GM19035 (cell line): ENCODE measurements at regions not wholly inside any gene's neighbourhood (a gene's known extent, or its start where the extent isn't known, plus 50 kb on each side); places are given as distances from the start of the nearest gene placed in this dataset.

ENCODE experiments used
- ATAC-seq: cut with Tn5 transposase; IDR thresholded peaks from one replicate; pipeline ENCODE4 v1.9.1; 2021; ENCODE audit not compliant: unreplicated experiment

DNA sequence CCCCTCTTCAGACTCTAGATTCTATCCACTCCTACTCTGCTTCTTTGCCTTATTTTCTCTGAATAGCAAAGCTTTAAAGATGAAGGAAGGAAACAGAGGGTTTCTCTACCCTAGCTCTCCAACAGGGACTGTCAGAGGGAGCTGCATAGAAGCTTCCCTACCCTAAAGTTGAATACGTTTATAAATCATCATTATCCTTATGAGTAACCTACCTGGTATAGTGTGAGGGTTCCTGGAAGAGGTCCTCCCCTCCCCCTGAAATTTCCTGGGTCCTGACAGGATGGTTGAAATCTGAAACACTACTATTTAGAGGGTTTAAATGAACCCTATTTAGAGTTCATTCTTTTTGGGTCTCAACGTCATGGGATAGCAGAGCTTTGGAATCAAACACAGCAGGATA lies 187.0 kb upstream of the RBPJ start:
- ATAC-seq, result no peak

DNA sequence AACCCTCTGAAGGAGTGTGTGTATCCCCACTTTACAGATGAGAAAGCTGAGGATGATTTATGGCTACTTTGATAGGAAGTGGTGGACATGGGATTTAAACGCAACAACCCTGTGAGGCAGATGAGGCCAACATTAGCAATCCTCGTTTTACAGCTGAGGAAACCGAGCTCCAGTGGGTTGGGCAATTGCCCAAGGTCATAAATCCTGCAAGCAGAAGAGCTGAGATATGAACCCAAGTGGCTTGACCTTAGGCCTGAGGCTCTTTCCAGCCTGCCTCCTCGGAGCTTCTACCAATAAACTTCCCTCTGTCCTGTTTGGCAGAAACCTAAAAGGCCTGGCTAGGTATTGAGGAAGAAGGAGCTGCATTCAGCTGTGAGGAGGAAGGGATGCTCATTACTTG lies 185.5 kb upstream of the RBPJ start:
- ATAC-seq, result no peak

DNA sequence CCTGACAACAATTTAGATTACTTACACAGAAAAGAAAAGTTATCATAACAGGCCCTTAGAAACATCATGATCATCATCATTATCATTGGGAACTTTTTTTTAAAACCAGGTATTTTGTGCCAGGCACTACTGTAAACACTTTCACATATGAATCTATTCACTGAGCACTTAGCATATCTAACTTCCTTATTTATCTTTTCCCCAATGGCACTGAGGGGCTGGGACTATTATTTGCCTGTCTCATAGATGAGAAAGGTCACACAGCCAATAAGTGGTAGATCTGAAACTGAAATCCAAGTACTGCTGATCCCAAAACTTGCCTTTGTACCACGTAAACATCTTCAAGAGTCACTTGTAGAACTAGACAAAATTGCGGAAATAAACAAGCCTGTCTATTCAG lies 184.2 kb upstream of the RBPJ start:
- ATAC-seq, result no peak

DNA sequence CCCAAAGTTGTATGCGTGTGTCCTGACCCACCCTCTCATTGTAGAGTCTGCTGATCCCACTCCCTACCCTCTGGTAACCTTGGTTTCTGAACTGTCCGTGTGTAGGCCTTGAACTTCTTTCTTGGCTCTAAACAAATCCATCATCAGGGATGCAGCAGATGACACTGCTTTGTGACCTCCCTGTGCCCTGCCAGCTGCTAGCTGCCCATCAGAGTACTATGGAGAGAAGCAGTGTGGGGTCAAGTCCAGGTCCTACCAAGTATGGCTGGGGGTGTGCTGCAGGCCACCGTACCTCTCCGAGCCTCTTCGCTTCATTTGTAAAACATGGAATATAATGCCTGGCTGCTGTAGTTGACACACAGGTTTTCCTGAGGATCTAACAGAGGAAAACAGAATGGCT lies 183.5 kb upstream of the RBPJ start:
- ATAC-seq, result no peak

DNA sequence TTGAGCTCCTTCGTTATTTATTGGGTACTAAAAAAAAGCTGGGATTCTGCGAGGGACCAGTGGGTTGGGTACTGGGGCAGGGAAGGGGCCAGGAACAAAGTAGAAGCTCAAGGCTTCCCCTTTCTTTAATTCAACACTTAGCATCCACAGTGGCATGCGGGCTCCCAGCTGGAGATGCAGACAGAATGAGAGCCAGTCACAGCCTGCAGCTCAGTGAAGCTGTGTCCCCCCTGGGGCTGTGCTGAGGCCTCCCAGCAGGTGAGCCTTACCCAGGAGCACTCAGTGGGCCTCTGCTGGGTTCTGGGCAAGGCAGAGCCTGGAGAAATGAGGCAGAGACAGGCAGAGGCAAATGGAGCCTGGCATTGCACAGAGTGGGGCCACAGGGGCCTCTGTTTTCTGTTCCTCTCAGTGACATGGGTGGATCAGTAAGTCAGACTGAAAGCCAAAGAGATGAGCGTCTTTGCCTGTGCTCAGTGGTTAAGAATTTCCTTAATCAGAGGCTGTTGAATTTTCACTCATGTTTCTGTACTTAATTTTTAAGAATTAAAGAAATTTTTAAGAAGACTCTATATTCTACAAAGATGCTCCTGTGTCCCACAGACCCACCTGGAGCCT lies 181.4 kb upstream of the RBPJ start:
- ATAC-seq, result no peak

DNA sequence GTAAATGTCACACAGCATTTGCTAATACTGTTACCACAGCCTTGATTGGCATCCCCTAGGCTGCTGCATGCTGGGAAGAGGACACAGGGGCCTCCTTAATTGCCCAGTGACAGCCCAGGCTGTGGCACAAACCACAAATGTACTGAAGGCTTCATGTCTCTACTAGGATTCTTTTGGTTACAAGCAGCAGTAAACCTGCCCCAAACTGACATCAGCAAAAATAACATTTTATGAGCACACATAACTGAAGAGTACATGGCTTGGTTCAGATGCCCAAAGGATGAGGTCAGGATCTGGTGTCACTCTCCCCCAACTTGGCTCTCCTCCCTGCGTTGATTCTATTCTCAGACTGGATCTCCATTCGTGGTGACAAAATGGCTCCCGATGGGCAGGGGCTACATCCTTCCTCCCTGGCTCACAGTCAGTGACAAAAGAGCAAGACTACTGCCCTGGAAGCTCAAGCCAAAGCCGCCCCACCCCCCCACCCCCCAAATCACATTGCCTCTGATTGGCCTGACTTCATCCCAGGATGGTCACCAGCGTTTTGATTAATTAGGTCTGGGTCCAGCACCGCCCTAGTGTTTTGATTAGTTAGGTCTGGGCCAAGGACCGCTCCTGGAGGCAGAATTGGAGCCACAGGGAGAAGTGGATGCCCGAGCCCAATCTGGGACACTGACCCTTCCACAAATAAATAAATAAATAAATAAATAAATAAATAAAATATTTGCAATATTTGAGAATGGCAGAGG lies 180.5 kb upstream of the RBPJ start:
- ATAC-seq, result no peak

DNA sequence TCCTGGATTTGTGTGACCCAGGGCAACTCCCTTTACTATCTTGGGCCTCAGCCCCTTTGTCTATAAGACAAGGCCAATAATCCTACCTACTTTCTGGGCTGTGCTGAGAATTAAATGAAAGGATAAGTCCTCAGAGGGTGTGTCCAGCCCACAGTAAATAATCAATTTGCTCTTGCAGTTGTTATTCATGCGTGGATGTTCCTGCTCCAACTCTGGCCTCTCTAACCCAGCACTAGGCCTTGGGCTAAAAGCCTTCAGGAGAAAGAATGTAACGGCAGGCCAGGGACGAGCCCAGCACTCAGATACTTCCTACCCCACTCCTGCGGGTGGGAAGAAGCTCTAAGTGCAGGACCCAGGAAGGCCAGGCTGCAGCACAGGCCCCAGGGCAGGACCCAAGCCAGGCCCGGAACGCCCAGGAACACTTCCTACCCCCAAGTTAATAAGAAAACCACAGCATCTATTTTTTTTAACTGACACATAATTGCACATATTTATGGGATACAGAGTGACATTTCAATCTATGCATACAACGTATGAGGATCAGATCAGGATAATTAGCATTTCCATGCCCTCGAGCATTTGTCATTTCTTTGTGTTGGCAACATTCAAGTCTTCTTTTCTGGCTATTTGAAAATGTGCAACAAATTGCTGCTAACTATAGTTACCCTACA lies 179.6 kb upstream of the RBPJ start:
- no peak for ATAC-seq

DNA sequence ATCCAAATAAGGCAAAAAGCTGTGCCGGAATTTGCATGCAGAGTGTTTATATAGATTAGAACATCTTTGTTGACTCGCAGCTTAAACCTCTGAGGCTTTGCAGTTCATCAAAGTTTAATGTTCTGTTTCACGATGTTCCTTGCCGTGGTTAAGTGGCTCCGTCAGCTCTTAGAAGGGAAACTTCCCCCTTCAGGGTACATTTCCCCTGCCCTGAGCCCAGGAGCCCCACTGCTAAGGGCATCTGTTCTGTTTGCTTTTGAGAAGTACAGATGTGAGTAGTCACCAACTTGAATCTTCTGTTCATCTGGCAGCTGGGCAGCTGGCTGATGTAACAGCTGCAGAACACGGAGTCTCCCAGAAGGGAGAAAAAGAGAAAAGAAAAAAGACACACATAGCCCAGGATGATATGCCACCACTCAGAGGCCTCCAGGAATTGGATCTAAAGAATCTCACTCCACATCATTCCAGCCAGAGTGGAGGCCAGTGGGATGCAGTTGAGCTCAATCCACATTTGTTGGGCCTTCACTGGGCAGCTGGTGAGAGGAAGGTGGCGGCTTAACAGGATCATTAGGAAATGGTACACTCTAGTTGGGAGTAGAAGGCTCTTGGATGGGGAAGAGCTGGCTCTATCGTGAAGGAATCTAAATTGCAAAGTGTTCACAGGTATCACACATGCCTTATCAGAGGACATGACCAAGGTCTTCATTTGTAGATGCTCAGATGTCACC lies 178.7 kb upstream of the RBPJ start:
- peak; percentile 50 for ATAC-seq

DNA sequence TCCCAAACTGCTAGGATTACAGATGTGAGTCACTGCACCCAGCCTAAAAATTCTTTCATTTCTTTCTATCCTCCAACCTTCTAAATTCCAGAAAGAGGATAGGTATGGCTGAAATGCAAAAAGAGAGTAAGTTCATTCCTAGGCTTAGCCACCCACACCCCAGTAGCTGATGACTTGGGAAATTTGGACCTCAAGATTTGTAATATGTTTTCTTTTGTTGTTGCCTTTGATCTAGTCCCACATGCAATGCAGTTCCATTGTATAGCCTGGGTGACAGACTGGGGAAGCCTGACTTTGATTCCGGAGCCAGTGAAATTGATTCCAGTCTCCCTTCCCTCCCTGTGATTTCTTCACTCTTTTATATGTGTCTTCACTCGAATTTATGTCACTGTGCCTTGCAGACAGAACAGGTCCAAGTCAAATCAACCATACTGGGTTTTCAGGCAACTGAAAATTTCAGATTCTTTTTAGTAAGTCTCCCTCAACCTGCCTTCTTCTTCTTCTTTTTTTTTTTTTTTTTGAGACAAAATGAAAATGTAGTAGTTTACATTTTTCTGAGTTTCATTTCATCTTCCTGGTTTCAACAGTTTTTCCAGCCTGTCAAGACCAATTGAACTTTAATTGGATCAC lies 176.2 kb upstream of the RBPJ start:
- no peak for ATAC-seq

DNA sequence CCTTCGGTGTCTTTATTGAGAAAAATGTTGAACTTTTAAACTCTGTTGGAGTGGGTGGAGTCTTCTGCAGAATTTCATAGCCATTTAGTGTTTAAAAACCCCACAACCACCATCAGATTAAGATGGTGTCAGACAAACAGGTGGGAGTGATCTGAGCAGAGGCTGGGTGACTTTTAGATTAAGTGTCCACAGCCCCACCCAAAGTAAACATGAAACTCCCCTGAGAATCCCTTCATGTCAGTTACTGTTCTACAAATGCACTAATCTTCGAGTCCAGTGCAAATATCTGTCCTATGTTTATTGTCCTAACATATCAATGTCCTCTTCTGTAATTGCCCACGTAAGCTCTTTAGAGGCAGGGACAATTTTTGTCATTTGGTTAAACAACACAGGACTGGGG lies 175.6 kb upstream of the RBPJ start:
- ATAC-seq, result no peak

DNA sequence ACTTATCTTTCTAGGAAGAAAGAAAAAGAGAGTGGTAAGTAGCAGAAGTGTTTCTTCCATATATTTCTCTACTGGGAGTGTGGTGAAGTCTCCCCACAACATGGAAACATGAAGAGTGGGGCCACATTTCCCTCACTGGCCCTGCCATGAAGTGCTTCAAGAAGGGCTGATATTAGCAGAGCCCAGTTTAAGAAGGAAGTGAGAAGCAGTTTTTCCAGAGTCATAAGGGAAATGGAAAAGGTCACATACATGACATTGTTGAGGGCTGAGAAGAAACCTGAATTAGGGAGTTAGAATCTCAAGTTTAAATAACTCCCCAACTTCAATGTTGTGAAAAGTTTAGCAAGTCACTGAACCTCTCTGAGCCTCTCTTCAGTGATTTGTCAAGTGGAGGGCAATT lies 171.9 kb upstream of the RBPJ start:
- no peak for ATAC-seq

DNA sequence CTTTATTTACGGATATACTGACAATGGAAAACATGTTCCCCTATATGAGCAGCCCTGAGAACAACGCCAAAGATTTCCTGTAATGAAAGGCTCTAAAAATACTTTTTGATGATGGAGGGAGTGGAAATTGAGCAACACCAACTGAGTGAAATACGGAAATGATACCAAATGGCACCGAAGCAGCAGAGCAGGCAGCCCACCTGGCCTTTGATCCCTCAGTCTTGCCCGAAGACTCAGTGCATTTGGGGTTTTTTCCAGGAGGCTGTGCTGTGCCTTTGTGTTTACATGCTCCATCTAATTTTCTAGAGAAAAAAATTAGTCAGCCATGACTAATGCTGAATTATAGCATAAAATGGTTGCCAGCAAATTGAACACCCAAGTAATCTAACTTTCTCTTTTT lies 169.9 kb upstream of the RBPJ start:
- ATAC-seq, result no peak

DNA sequence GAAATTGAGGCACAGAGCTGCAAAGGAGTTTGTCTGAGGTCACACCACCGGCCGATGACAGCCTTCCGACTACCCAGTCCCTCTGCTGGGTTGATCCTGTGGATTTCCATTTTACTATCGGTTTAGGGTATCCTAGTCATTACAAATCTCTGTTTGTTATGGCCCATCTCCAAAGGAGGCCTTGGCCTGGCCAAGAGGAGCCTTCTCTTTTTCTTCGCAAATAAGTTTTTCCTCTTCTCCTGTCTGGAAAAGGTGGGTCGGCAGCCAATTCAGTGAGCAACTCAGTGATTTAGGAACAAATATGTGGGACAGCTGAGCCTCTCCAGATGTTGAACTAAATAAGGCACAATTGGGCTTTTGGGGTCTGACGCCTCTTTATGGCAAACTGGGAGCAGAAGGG lies 169.2 kb upstream of the RBPJ start:
- ATAC-seq, result no peak

DNA sequence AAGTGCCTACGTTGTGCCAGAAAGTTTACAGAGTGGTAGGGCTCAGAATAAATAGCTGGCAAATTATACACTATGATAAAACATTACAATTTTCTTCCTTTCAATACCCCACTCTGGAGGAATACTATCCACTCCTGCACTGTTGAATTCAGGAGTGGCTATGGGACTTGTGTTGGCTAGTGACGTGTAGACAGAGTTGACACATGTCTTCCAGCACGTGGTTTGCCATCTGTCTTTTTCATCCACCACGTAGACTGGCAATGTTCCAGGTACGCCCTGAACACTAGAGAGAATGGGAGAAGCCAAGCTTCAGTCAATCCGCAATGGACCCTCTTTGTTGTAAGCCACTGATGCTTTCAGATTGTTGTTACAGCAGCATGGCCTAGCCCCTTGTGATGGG lies 168.8 kb upstream of the RBPJ start:
- no peak for ATAC-seq

DNA sequence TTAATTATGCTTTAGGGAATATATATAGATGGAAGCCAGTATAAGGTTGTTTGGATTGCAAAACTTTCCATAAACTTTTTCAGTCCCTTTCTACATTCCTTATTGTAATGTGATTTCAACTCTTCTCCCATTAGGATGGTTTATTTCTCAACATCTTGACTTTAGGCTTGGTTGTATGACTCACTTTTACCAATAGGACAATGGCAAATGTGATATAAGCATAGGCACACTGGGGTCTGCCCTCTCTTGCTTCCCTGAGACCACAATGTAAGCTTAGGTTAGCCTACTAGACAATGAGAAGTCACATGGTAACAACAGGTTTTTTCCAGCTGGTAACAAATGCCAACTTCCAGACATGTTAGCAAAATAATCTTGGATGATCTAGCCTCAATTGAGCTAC lies 163.3 kb upstream of the RBPJ start:
- ATAC-seq, result no peak

DNA sequence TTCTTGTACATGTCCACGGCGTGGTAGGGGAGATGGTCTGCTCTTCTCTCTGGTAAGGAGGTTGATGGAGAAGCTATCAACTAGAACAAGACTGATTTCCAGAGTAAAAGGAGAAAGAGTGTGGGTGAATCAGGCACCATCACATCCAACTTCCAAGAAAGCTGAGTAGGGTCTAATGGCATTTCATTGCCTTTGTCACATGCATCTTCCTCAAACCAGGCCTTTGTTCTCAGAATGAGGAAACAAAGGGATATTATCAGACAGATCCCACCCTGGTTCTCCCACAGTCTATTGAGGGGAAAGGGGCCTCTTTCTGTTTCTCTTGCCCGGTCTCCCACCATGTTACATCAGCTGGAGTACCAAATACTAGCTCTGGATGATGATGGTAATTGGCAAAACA lies 160.2 kb upstream of the RBPJ start:
- ATAC-seq, result no peak

DNA sequence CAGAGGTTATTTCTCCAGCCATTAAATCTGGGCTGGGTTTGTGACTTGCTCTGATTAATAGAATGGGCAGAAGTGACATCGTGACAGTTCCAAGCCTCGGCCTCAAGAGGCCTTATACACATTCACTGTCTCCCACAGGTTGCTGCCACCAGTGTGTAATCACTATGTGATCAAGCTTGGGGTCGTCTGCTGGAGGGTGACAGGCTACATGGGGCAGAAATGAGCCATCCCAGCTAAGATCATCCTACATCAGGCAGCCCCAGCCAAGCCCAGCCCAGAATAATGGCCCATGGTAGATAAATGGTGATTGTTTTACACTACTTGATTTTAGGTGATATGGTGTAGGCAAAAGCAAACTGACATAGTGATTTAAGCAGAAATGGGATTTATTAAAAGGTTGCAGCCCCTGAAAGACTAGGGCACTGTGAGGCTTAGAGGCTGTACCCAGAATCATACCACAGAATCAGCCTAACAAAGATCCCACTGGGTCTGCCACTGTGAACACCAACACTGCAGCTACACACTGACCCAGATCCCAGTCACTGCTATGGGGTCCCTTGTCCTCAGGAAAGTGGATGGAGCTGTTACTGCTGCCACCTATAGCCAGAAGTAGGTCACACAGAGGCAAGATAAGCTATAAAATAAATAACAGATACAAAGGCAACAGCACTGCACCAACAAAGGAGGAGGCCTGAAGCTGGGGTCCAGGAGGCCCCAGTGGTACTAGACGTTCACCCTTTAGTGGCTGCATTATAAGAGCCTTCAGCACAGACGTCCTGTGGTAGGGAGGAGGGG lies 159.6 kb upstream of the RBPJ start:
- no peak for ATAC-seq

DNA sequence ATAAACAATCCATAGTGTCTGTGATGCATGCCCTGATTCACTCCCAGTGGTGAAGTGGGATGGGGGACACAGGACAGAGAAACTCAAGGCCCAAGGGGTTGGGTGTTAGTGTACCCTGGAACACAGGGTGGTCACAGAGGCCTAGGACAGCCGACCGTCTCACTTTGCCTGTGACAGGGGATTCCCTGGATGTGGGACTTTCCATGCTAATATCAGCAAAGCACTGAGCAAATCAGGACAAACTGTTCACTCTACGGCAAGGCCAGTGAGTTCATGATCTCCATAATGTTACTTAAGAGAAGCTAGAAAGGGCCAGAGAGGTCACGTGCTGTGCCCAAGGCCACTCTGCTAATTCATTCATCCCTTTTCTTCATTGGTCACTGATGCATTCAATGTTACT lies 158.7 kb upstream of the RBPJ start:
- no peak for ATAC-seq

DNA sequence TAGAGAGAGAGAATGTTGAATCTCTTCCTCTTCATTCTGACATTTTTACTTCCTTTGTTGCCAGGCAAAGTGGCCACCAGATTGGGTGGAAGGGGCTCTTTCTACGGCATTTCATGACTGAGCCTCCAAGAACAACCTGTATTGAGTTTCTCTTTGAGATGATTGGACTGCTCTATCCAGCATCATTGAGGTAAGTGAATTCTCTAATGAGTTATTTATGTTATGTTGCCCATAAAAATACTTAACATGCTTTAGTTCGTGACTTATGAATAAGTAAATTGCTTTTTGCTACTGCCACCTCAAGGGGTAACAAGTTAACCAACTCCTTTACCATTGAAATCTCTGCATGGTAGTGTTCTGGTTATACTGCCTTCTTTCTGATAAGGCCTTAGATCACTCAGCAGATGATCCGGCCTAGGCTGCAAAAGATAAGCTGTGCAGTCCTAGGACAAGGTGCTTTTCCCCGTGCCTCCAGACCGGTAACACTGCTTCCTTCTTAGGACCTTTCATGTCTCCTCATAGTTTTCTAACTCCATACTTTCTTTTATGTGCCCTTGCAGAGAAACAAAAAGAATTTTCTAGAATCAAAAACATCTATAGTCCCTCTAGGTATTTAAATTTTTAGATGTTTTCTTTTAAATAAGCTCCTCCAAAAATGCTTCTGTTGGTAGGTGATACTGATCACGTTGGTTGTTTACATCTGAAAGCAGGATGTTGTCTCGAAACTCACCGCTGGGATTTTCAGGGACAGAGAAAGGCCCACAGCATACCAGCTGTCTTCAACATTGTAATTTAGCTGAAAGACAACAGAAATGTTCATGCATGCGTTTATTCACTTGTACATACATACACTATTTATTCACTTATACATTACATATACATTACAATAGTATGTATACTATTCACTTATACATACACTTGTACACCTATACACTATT lies 157.1 kb upstream of the RBPJ start:
- no peak for ATAC-seq

DNA sequence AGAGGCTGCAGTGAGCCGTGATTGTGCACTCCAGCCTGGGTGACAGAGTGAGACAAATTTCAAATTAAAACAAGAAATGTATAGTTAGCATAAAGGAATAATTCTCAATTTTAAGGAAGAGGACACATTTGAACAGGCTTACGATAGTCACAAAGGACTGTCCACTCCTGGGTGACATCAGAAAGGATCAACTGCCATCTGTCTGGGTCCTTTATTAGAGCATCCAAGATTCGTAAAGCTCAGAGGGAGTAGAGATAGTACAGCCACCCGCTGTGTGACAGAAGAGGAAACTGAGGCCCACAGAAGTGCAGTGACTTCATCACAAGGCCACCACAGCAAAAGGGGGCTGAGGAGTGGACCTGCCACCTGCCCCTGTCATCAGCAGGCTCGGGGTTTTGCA lies 149.3 kb upstream of the RBPJ start:
- ATAC-seq, result no peak
